ENCODE measurements at regions not wholly inside any gene's neighbourhood (a gene's known extent, or its start where the extent isn't known, plus 50 kb on each side); places are given as distances from the start of the nearest gene placed in this dataset.

GRCh38 chr2:194985258-194985657 lies 671.8 kb upstream of the SLC39A10 start:
- H3K9me2 ChIP-seq (ENCODE audit: insufficient read depth) = no peaks in the 10 kb centered on the region
- ChIA-PET POLR2A (no interaction called here), CTCF (no interaction called here), RAD21 (ENCODE audit: low non-redundant PET in 1 of 2, low total read pairs in 2 of 2, uncharacterized antibody in 2 of 2, unreplicated experiment in 2 of 2) (no interaction called here)
- H3K9ac ChIP-seq (ENCODE audit: low read length) = no peak overlapping the region
- no peaks in the 10 kb centered on the region for H3K9me3 ChIP-seq (ENCODE audit: control insufficient read depth in 1 of 2, insufficient read depth in 1 of 2, low read depth in 1 of 2, low read length in 2 of 2)
- no peak overlapping the region for H2AFZ ChIP-seq (ENCODE audit: low read depth, low read length, poor library complexity, severe bottlenecking)
- no peaks in the 10 kb centered on the region for H3K4me1 ChIP-seq (ENCODE audit: control insufficient read depth in 1 of 2, insufficient read depth in 2 of 2, low read length in 2 of 2)
- H3K4me2 ChIP-seq (ENCODE audit: low read length) = no peak overlapping the region
- intact Hi-C loops (cut with micrococcal nuclease) = no loop called here
- H3K27ac ChIP-seq (ENCODE audit: low read depth, low read length) = no peak overlapping the region
- TF ChIP-seq ZFX (IDR thresholded peaks at IDR 0.05) = no peak
- TF ChIP-seq ATF3 (IDR thresholded peaks at IDR 0.05) = no peak
- TF ChIP-seq EZH2 (IDR thresholded peaks at IDR 0.05) = no peak
- TF ChIP-seq YY1 (IDR thresholded peaks at IDR 0.05; ENCODE audit: extremely low read depth, insufficient replicate concordance, low read depth, low read length) = no peak
- no peak for TF ChIP-seq RAD21 (IDR thresholded peaks at IDR 0.05; ENCODE audit: low read depth)
- no peak for TF ChIP-seq MAX (IDR thresholded peaks at IDR 0.05)
- no peak for TF ChIP-seq EZH2phosphoT487 (IDR thresholded peaks at IDR 0.05; ENCODE audit: borderline replicate concordance)
- TF ChIP-seq SIN3A (IDR thresholded peaks at IDR 0.05; ENCODE audit: low read depth) = no peak
- TF ChIP-seq ZNF274 (IDR thresholded peaks at IDR 0.05; ENCODE audit: low read depth, low read length) = no peak
- TF ChIP-seq CBX3 (IDR thresholded peaks at IDR 0.05; ENCODE audit: low read depth) = no peak
- no peak for TF ChIP-seq FOSL1 (IDR thresholded peaks at IDR 0.05; ENCODE audit: low read depth)
- no peak for TF ChIP-seq POLR2A (IDR thresholded peaks at IDR 0.05; ENCODE audit: borderline replicate concordance, extremely low read depth, insufficient read depth, insufficient read length)
- TF ChIP-seq TCF7L2 (IDR thresholded peaks at IDR 0.05; ENCODE audit: borderline replicate concordance, extremely low read depth, insufficient read depth, insufficient read length) = no peak
- TF ChIP-seq EGR1 (IDR thresholded peaks at IDR 0.05; ENCODE audit: low read depth) = no peak
- TF ChIP-seq SRF (IDR thresholded peaks at IDR 0.05; ENCODE audit: low read depth) = no peak
- TF ChIP-seq SP1 (IDR thresholded peaks at IDR 0.05; ENCODE audit: low read depth) = no peak
- no peak for DNase-seq (ENCODE audit: low read depth, low spot score)
- no peaks in the 10 kb centered on the region for H4K20me1 ChIP-seq (ENCODE audit: insufficient read depth)
- no TSS peak for BruUV-seq (replicated peaks)
- no peak for ATAC-seq
- no peaks in the 10 kb centered on the region for H3K36me3 ChIP-seq (ENCODE audit: control insufficient read depth in 1 of 2, insufficient read depth in 2 of 2, low read length in 2 of 2)
- no peak overlapping the region for H3K4me3 ChIP-seq (replicated peaks in 1 of 2; ENCODE audit: low read depth in 1 of 2, low read length in 2 of 2)
- no peaks in the 10 kb centered on the region for H3K27me3 ChIP-seq (ENCODE audit: insufficient read depth, low read length)
- no peaks in the 10 kb centered on the region for H3K79me2 ChIP-seq (ENCODE audit: insufficient read depth, low read length)

Measured in HCT116 (cell line).